ENCODE measurements at regions not wholly inside any gene's neighbourhood (a gene's known extent, or its start where the extent isn't known, plus 50 kb on each side); places are given as distances from the start of the nearest gene placed in this dataset.

- peak in 3 of 56 donors; percentile 2 to 4 (median 4) for DNase-seq
These were observed 119.0 kb upstream of the WDR17 start for GRCh38 chr4:175946472-175947116.

GRCh38 chr4:175947117-175947722 lies 118.4 kb upstream of the WDR17 start:
- DNase-seq, result no peak

- no peak for DNase-seq
These were observed 113.8 kb upstream of the WDR17 start for GRCh38 chr4:175951794-175952193.

- DNase-seq, result no peak
These were observed 112.5 kb upstream of the WDR17 start for GRCh38 chr4:175953116-175953515.

GRCh38 chr4:175953960-175954521 lies 111.6 kb upstream of the WDR17 start:
- DNase-seq, result no peak

- no peak for DNase-seq
These were observed 111.0 kb upstream of the WDR17 start for GRCh38 chr4:175954685-175955084.

- DNase-seq, result no peak
These were observed 104.0 kb upstream of the WDR17 start for GRCh38 chr4:175961604-175962003.

GRCh38 chr4:175970072-175970471 lies 95.6 kb upstream of the WDR17 start:
- no peak for DNase-seq

GRCh38 chr4:175970724-175971123 lies 94.9 kb upstream of the WDR17 start:
- peak in 5 of 56 donors; percentile 5 to 15 (median 5) for DNase-seq

- DNase-seq, result peak in 4 of 56 donors; percentile 4 to 15 (median 12)
These were observed 94.1 kb upstream of the WDR17 start for GRCh38 chr4:175971388-175972179.

GRCh38 chr4:175973027-175973923 lies 92.4 kb upstream of the WDR17 start:
- DNase-seq, result no peak

GRCh38 chr4:175983636-175984035 lies 82.0 kb upstream of the WDR17 start:
- DNase-seq, result no peak

- no peak for DNase-seq
These were observed 79.0 kb upstream of the WDR17 start for GRCh38 chr4:175986668-175987067.

GRCh38 chr4:175988511-175988910 lies 77.1 kb upstream of the WDR17 start:
- DNase-seq, result peak in 3 of 56 donors; percentile 6 to 14 (median 8)

GRCh38 chr4:175996206-175996605 lies 69.4 kb upstream of the WDR17 start:
- no peak for DNase-seq

- no peak for DNase-seq
These were observed 68.3 kb upstream of the WDR17 start for GRCh38 chr4:175997291-175997690.

- DNase-seq, result no peak
These were observed 66.9 kb upstream of the WDR17 start for GRCh38 chr4:175998782-175999181.

GRCh38 chr4:175999944-176000343 lies 65.7 kb upstream of the WDR17 start:
- no peak for DNase-seq

- DNase-seq, result peak in 54 of 56 donors; percentile 5 to 87 (median 59)
These were observed 64.3 kb upstream of the WDR17 start for GRCh38 chr4:176001151-176002006.

All from nucleus accumbens (tissue), 56 donors.